A549 (cell line): ENCODE measurements at regions not wholly inside any gene's neighbourhood (a gene's known extent, or its start where the extent isn't known, plus 50 kb on each side); places are given as distances from the start of the nearest gene placed in this dataset.

Experiments
- ATAC-seq, 2 experiments: fragments of 200-7000 bp in 1 of 2; fragments of >200 bp in 1 of 2; cut with Nextera tagmentation in 1 of 2; cut with Tn5 transposase in 1 of 2; 3 replicates each; pipeline versions ENCODE4 v1.8.0 to v1.9.1; 2018 to 2020; ENCODE audit warnings: mild to moderate bottlenecking in 1 of 2, moderate library complexity in 1 of 2
- CTCF ChIA-PET: fragments of 300-600 bp; sonication (Branson Sonifier 250); formaldehyde crosslinking; extraction: SDS; loops from one replicate; lab custom pipeline; 2021; ENCODE audit warnings: antibody characterized with exemption, inconsistent platforms; lab: Yijun Ruan, JAX
- POLR2A ChIA-PET: fragments of 350-600 bp; formaldehyde crosslinking; extraction: SDS; loops from one replicate; lab custom pipeline; 2021; ENCODE audit warnings: antibody characterized with exemption, inconsistent platforms; lab: Yijun Ruan, JAX
- DNase-seq, 2 experiments: peaks; one replicate each; pipeline versions ENCODE4 v3.0.0 to v3.0.0-alpha.2; 2011 to 2016; ENCODE audit warnings: low read depth in 1 of 2, low spot score in 1 of 2
- FAIRE-seq: peaks from 2 replicates; lab custom pipeline; 2011; peaks lifted over from hg19 to GRCh38; lab: Jason Lieb, UNC
- H3K27ac ChIP-seq, 2 experiments: fragments of >200 bp; sonication (Bioruptor Twin); formaldehyde crosslinking; 3 replicates each; pipeline ENCODE4 v1.5.1; 2016 to 2017
- H3K4me1 ChIP-seq: fragments of >200 bp; sonication (Bioruptor Twin); formaldehyde crosslinking; 3 replicates; pipeline ENCODE4 v1.6.1; 2016
- H3K4me2 ChIP-seq: fragments of >200 bp; sonication (Bioruptor Twin); formaldehyde crosslinking; 3 replicates; pipeline ENCODE4 v1.6.1; 2016
- H3K4me3 ChIP-seq: fragments of >200 bp; sonication (Bioruptor Twin); formaldehyde crosslinking; 3 replicates; pipeline ENCODE4 v1.5.1; 2016
- H3K9me3 ChIP-seq: fragments of >200 bp; sonication (Bioruptor Twin); formaldehyde crosslinking; 3 replicates; pipeline ENCODE4 v1.6.1; 2016
- ATOH8 ChIP-seq: fragments of 250-450 bp; sonication (Bioruptor Pico); IDR thresholded peaks from 2 replicates; pipeline ENCODE4 v1.5.0; 2020; ENCODE audit warnings: low read depth, mild to moderate bottlenecking, moderate library complexity
- CBX8 ChIP-seq: fragments of 200-600 bp; sonication (generic); IDR thresholded peaks from 2 replicates; pipeline ENCODE4 v1.6.1; 2016
- E2F6 ChIP-seq: IDR thresholded peaks from 2 replicates; pipeline ENCODE4 v1.6.1; 2012; ENCODE audit warnings: low read depth, borderline replicate concordance
- EHMT2 ChIP-seq: fragments of 200-600 bp; sonication (generic); IDR thresholded peaks from 2 replicates; pipeline ENCODE4 v1.6.1; 2016; ENCODE audit warnings: antibody characterized with exemption, low read depth, mild to moderate bottlenecking, moderate library complexity
- EP300 ChIP-seq, 2 experiments: fragments of >200 bp; sonication (Bioruptor Twin); formaldehyde crosslinking; IDR thresholded peaks; 2 replicates in 1 of 2; 3 replicates in 1 of 2; pipeline ENCODE4 v1.6.1; 2016 to 2017
- FOSB ChIP-seq: fragments of 250-450 bp; sonication (Bioruptor Pico); IDR thresholded peaks from 2 replicates; pipeline ENCODE4 v1.5.0; 2020; ENCODE audit warnings: mild to moderate bottlenecking, moderate library complexity
- HEYL ChIP-seq: fragments of 250-450 bp; sonication (Bioruptor Pico); IDR thresholded peaks from 2 replicates; pipeline ENCODE4 v1.8.0; 2021; ENCODE audit warnings: mild to moderate bottlenecking, moderate library complexity
- HOXB5 ChIP-seq: fragments of 250-450 bp; sonication (Bioruptor Pico); IDR thresholded peaks from 2 replicates; pipeline ENCODE4 v1.5.0; 2020; ENCODE audit warnings: mild to moderate bottlenecking, moderate library complexity
- JUNB ChIP-seq: fragments of >200 bp; sonication (Bioruptor Twin); formaldehyde crosslinking; IDR thresholded peaks from 2 replicates; pipeline ENCODE4 v1.6.1; 2016
- NPAS2 ChIP-seq: fragments of 250-450 bp; sonication (Bioruptor Pico); IDR thresholded peaks from 2 replicates; pipeline ENCODE4 v1.8.0; 2022; ENCODE audit warnings: mild to moderate bottlenecking, moderate library complexity, borderline replicate concordance
- RAD21 ChIP-seq, 2 experiments: fragments of >200 bp in 1 of 2; sonication (Bioruptor Twin) in 1 of 2; formaldehyde crosslinking in 1 of 2; IDR thresholded peaks in 1 of 2; conservative IDR thresholded peaks in 1 of 2; 2 replicates in 1 of 2; 3 replicates in 1 of 2; pipeline ENCODE4 v1.6.1; 2012 to 2018; ENCODE audit warnings: inconsistent platforms in 1 of 2
- RARB ChIP-seq: fragments of 250-450 bp; sonication (Bioruptor Pico); IDR thresholded peaks from 2 replicates; pipeline ENCODE4 v1.8.0; 2021; ENCODE audit warnings: mild to moderate bottlenecking, moderate library complexity
- RCOR1 ChIP-seq: fragments of 150-350 bp; IDR thresholded peaks from 2 replicates; pipeline ENCODE4 v1.6.1; 2014; ENCODE audit warnings: antibody characterized with exemption, low read length, low read depth
- RFX5 ChIP-seq: fragments of 450-650 bp; IDR thresholded peaks from 2 replicates; pipeline ENCODE4 v1.7.1; 2014; ENCODE audit warnings: antibody characterized with exemption, mild to moderate bottlenecking, moderate library complexity
- SMC3 ChIP-seq: fragments of >200 bp; sonication (Bioruptor Twin); formaldehyde crosslinking; IDR thresholded peaks from 3 replicates; pipeline ENCODE4 v1.6.1; 2018; ENCODE audit warnings: inconsistent platforms
- SREBF2 ChIP-seq: fragments of 450-650 bp; IDR thresholded peaks from 2 replicates; pipeline ENCODE4 v1.6.1; 2014; ENCODE audit warnings: mild to moderate bottlenecking, moderate library complexity
- USF2 ChIP-seq: fragments of 450-650 bp; IDR thresholded peaks from 2 replicates; pipeline ENCODE4 v1.6.1; 2014; ENCODE audit warnings: antibody characterized with exemption
- ZC3H11A ChIP-seq: fragments of 450-650 bp; IDR thresholded peaks from 2 replicates; pipeline ENCODE4 v1.6.1; 2014; ENCODE audit warnings: antibody characterized with exemption, mild to moderate bottlenecking
- ZFP36 ChIP-seq: fragments of 450-650 bp; IDR thresholded peaks from 2 replicates; pipeline ENCODE4 v1.6.1; 2014; ENCODE audit warnings: borderline replicate concordance; ENCODE audit not compliant: partially characterized antibody
- ZSCAN20 ChIP-seq: fragments of 250-450 bp; sonication (Bioruptor Pico); IDR thresholded peaks from 2 replicates; pipeline ENCODE4 v1.8.0; 2022; ENCODE audit warnings: mild to moderate bottlenecking, moderate library complexity
- WGBS: methylation state at CpG from one replicate; pipeline ENCODE4 v1.1.6; 2017; ENCODE audit errors: missing lambda C conversion rate; 5-methylcytosine and 5-hydroxymethylcytosine counted together
- TF ChIP-seq, protein P1 (sequence below): fragments of >200 bp; sonication (Bioruptor Twin); formaldehyde crosslinking; IDR thresholded peaks from 2 replicates; pipeline ENCODE4 v1.6.1; 2016
- TF ChIP-seq, protein P2 (sequence below): fragments of 150-350 bp; IDR thresholded peaks from 2 replicates; pipeline ENCODE4 v1.6.1; 2014; ENCODE audit warnings: low read depth, mild to moderate bottlenecking, low read length
- TF ChIP-seq, protein P3 (sequence below): IDR thresholded peaks from 2 replicates; pipeline ENCODE4 v1.6.1; 2012

DNA sequence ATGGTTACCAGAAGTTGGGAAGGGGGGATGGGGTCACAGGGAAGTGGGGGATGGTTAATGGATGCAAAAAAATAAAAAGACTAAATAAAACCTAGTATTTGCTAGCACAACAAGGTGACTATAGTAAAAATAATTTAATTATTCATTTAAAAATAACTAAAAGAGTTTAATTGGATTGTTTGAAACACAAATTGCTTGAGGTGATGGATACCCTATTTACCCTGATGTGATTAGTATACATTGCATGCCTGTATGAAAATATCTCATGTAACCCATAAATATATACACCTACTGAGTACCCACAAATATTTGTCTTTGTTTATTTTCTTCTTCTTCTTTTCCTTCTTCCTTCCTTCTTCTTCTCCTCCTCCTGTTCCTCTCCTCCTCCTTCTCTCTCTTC, 57.8 kb upstream of the MACF1 start:
- TF ChIP-seq RFX5, result no peak
- TF ChIP-seq RAD21 (conservative IDR thresholded peaks at IDR 0.05 in 1 of 2, IDR thresholded peaks at IDR 0.05 in 1 of 2), result no peak
- no peak for TF ChIP-seq ZC3H11A
- no peak for TF ChIP-seq ZFP36
- no peak for TF ChIP-seq E2F6
- TF ChIP-seq, protein P1, sequence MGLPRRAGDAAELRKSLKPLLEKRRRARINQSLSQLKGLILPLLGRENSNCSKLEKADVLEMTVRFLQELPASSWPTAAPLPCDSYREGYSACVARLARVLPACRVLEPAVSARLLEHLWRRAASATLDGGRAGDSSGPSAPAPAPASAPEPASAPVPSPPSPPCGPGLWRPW, result no peak
- no peak for TF ChIP-seq SREBF2
- H3K27ac ChIP-seq, result no peak overlapping the region
- ChIA-PET CTCF (interaction anchor here (0.9 kb wide), 1 partner anchor 39 kb away, joined by 3 read pairs; no protein-coding TSS in a partner anchor), POLR2A (no interaction called here)
- H3K4me3 ChIP-seq, result no peak overlapping the region
- peaks cover 29% of the 10 kb centered on the region for H3K4me1 ChIP-seq
- H3K4me2 ChIP-seq, result no peak overlapping the region
- no peaks in the 10 kb centered on the region for H3K9me3 ChIP-seq
- FAIRE-seq, result no peak
- ATAC-seq, result no peak
- no peak for DNase-seq

DNA sequence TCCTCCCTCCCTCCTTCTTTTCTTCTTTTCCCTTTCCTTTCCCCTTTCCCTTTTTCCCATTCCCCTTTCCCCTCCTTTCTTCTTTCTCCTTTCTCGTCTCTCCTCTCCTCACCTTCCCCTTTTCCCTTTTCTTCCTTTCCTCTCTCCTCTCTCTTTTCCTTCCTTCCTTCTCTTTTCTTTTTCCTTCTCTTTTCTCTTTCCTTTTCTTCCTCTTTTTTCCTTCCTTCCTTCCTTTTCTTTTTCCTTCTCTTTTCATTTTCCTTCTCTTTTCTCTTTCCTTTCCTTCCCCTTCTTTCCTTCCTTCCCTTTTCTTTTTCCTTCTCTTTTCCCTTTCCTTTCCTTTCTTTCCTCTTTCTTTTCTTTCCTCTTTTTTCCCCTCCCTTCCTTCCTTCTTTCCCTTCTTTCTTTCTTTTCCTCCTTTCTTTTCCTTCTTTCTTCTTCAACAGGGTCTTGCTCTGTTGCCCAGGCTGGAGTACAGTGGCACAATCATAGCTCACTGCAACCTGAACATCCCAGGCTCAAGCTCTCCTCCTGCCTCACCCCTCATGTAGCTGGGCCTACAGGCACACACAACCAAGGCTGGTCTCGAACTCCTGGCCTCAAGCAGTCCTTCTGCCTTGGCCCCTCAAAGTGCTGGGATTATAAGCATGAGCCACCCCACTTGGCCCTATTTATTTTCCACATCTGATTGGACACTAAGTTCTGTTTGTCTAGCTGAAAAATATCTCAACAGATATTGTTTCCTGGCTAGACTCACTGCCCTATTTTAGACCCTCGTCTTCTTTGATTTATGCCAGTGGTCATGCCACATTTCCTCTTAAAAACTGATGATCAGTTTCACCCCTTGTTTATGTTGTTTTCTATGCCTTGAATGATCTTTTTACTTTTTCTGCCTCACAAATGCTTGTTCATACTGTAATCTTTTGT, 57.1 kb upstream of the MACF1 start:
- ChIA-PET CTCF (interaction anchor here (0.6 kb wide), 1 partner anchor 38 kb away, joined by 3 read pairs; no protein-coding TSS in a partner anchor), POLR2A (no interaction called here)
- ATAC-seq (no peak), DNase-seq (no peak), FAIRE-seq (no peak)
- WGBS, result 94% methylated on average over 3 of the region's 3 CpGs
- no peak overlapping the region for H3K4me3 ChIP-seq
- peak overlapping the region in 1 of 2 experiments; percentile 20; a peak in 1 of 6 replicates for H3K27ac ChIP-seq
- H3K9me3 ChIP-seq, result no peaks in the 10 kb centered on the region
- H3K4me1 ChIP-seq, result peaks cover 23% of the 10 kb centered on the region
- H3K4me2 ChIP-seq, result no peak overlapping the region
- TF ChIP-seq HEYL (CRISPR knock-in tag) (no peak), USF2 (no peak), JUNB (no peak), EP300 (IDR thresholded peaks at IDR 0.05) (no peak), ATOH8 (CRISPR knock-in tag) (no peak), EHMT2 (no peak), FOSB (CRISPR knock-in tag) (no peak), ZC3H11A (no peak), SREBF2 (no peak), ZSCAN20 (no peak), HOXB5 (CRISPR knock-in tag) (no peak), NPAS2 (no peak), RARB (CRISPR knock-in tag) (no peak), SMC3 (no peak), CBX8 (no peak), RCOR1 (no peak), RFX5 (no peak), RAD21 (conservative IDR thresholded peaks at IDR 0.05 in 1 of 2, IDR thresholded peaks at IDR 0.05 in 1 of 2) (no peak)
- TF ChIP-seq, protein P2, sequence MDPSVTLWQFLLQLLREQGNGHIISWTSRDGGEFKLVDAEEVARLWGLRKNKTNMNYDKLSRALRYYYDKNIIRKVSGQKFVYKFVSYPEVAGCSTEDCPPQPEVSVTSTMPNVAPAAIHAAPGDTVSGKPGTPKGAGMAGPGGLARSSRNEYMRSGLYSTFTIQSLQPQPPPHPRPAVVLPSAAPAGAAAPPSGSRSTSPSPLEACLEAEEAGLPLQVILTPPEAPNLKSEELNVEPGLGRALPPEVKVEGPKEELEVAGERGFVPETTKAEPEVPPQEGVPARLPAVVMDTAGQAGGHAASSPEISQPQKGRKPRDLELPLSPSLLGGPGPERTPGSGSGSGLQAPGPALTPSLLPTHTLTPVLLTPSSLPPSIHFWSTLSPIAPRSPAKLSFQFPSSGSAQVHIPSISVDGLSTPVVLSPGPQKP, result no peak
- TF ChIP-seq, protein P3, sequence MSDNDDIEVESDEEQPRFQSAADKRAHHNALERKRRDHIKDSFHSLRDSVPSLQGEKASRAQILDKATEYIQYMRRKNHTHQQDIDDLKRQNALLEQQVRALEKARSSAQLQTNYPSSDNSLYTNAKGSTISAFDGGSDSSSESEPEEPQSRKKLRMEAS, result no peak
